Stomach (tissue), 8 donors: ENCODE measurements at regions not wholly inside any gene's neighbourhood (a gene's known extent, or its start where the extent isn't known, plus 50 kb on each side); places are given as distances from the start of the nearest gene placed in this dataset.

ENCODE experiments used
- DNase-seq, 2 donors: peaks; one replicate each; pipeline versions ENCODE4 v3.0.0 to v3.0.0-alpha.2; 2013 to 2019
- H3K27ac ChIP-seq, 5 donors: fragments of 200-600 bp in 4 of 5; sonication (generic) in 4 of 5; one replicate each; pipeline ENCODE4 v1.5.1; 2013 to 2019; ENCODE audit warnings: mild to moderate bottlenecking in 1 of 5, moderate library complexity in 1 of 5
- H3K27me3 ChIP-seq, 3 donors: fragments of 200-600 bp; sonication (generic); one replicate each; pipeline ENCODE4 v1.5.1; 2017 to 2019; ENCODE audit warnings: mixed run types in 1 of 3
- H3K36me3 ChIP-seq, 4 donors: fragments of 200-600 bp; sonication (generic); 1 replicate in 3 of 4; 2 replicates in 1 of 4; pipeline ENCODE4 v1.5.1; 2016 to 2019
- H3K4me1 ChIP-seq, 4 donors: fragments of 200-600 bp; sonication (generic); one replicate each; pipeline ENCODE4 v1.5.1; 2016 to 2019
- H3K4me3 ChIP-seq, 4 donors: fragments of 200-600 bp; sonication (generic) in 3 of 4; one replicate each; pipeline ENCODE4 v1.5.1; 2016 to 2019; ENCODE audit warnings: mild to moderate bottlenecking in 1 of 4
- H3K9me3 ChIP-seq, 4 donors: fragments of 200-600 bp; sonication (generic); one replicate each; pipeline ENCODE4 v1.5.1; 2016 to 2019
- EP300 ChIP-seq: sonication (generic); formaldehyde crosslinking; IDR thresholded peaks from one replicate; pipeline ENCODE4 v1.6.1; 2017; ENCODE audit warnings: antibody characterized with exemption
- POLR2A ChIP-seq, 4 donors: fragments of 450-650 bp; IDR thresholded peaks; one replicate each; pipeline ENCODE4 v1.6.1; 2016; ENCODE audit warnings: antibody characterized with exemption in 4 of 4, control low read depth in 2 of 4, mild to moderate bottlenecking in 1 of 4, moderate library complexity in 1 of 4
- POLR2AphosphoS5 ChIP-seq, 3 donors: sonication (generic); formaldehyde crosslinking; IDR thresholded peaks; one replicate each; pipeline ENCODE4 v1.6.1; 2016; ENCODE audit warnings: antibody characterized with exemption in 3 of 3
- WGBS, 5 donors: extraction: QIAGEN DNeasy Blood & Tissue Kit in 3 of 5; methylation state at CpG; one replicate each; pipeline versions ENCODE4 v1.1.5 to v1.1.7; 2013 to 2018; 5-methylcytosine and 5-hydroxymethylcytosine counted together
- intact Hi-C: fragments of 100-400 bp; cut with DNase I; formaldehyde crosslinking; loops from one replicate; pipeline ENCODE4 v1.15.1; 2023; ENCODE audit warnings: low total_unique reads
- TF ChIP-seq, protein P1 (sequence below), 7 experiments: fragments of 450-650 bp in 4 of 7; fragments of 200-600 bp in 3 of 7; sonication (generic) in 3 of 7; IDR thresholded peaks; one replicate each; pipeline ENCODE4 v1.5.1; 2016 to 2019; ENCODE audit warnings: antibody characterized with exemption in 7 of 7, control low read depth in 2 of 7, mild to moderate bottlenecking in 1 of 7
- donor health status: healthy with polysubstance abuse.
- donor health status: Bipolar disorder and iron deficiency.
- donor health status: healthy.

DNA sequence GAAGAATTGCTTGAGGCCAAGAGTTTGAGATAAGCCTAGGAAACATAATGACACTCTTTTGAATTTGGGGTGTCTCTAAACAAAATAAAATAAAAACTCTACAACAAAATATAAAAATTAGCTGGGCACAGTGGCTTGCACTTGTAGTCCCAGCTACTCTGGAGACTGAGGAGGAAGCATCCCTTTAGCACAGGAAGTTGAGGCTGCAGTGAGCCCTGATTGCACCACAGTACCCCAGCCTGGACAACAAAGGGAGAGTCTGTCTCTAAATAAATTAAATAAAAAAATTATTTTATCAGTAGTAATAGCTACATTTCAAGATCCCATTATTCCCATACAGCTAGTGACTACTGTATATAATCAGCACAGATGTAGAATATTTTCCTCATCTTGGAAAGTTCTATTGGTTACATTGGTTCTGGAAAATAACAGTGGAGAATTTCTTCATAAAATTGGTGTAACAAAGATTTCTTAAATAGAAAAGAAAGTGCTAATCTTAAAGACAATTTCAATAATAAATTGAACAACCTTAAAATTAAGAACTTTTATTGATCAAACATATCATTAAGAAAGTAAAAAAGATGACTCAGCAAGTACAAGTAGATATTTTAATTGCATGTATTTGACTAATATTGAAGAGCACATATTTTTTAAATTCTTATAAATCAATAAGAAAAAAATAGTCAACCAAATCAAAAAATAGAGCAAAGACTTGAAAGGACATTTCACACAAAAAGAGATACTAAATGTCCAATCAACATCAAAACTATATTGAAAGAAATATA, 90.4 kb upstream of the KYNU start:
- TF ChIP-seq POLR2AphosphoS5 (IDR thresholded peaks at IDR 0.05) (no peak), POLR2A (IDR thresholded peaks at IDR 0.05) (no peak), EP300 (no peak)
- TF ChIP-seq, protein P1, sequence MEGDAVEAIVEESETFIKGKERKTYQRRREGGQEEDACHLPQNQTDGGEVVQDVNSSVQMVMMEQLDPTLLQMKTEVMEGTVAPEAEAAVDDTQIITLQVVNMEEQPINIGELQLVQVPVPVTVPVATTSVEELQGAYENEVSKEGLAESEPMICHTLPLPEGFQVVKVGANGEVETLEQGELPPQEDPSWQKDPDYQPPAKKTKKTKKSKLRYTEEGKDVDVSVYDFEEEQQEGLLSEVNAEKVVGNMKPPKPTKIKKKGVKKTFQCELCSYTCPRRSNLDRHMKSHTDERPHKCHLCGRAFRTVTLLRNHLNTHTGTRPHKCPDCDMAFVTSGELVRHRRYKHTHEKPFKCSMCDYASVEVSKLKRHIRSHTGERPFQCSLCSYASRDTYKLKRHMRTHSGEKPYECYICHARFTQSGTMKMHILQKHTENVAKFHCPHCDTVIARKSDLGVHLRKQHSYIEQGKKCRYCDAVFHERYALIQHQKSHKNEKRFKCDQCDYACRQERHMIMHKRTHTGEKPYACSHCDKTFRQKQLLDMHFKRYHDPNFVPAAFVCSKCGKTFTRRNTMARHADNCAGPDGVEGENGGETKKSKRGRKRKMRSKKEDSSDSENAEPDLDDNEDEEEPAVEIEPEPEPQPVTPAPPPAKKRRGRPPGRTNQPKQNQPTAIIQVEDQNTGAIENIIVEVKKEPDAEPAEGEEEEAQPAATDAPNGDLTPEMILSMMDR (IDR thresholded peaks at IDR 0.05) = no peak
- Histone ChIP-seq H3K27me3 (no peaks in the 10 kb centered on the region), H3K9me3 (no peaks in the 10 kb centered on the region), H3K4me1 (no peaks in the 10 kb centered on the region), H3K4me3 (no peak overlapping the region), H3K27ac (no peak overlapping the region), H3K36me3 (no peaks in the 10 kb centered on the region)
- intact Hi-C loops = no loop called here
- no peak for DNase-seq

DNA sequence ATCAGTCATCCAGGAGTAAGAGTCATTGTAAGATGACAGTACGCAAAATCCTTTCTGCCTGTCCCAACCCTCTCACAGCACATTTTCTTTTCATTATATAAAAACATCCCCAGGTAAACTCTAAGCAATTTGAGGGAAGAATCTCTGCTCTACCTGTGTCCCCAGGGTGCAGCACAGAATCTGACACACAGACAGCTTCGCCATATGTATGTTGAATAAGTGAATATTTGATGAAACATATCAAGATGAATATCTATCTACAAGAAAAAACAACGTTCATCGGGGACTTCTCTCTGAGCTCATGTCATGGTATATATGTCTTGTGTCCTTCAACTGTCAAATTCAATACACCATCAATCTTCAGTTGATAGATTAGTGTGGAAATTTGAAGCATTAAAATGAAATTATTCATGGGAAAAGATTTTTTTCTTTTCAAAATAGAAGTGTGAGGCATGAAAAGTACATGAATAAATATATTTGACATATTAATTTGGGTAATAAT, 94.5 kb upstream of the KYNU start:
- intact Hi-C loops = no loop called here
- Histone ChIP-seq H3K27ac (no peak overlapping the region), H3K27me3 (no peaks in the 10 kb centered on the region), H3K36me3 (no peaks in the 10 kb centered on the region), H3K9me3 (no peaks in the 10 kb centered on the region), H3K4me1 (no peaks in the 10 kb centered on the region), H3K4me3 (no peak overlapping the region)
- TF ChIP-seq POLR2A (IDR thresholded peaks at IDR 0.05) (no peak), EP300 (no peak), POLR2AphosphoS5 (IDR thresholded peaks at IDR 0.05) (no peak)
- TF ChIP-seq, protein P1 (IDR thresholded peaks at IDR 0.05) = no peak
- DNase-seq = no peak
- WGBS, 5 donors = 81 to 84% (median 83%) methylated on average over 4 of the region's 4 CpGs

- Histone ChIP-seq H3K27me3 (no peaks in the 10 kb centered on the region), H3K9me3 (no peaks in the 10 kb centered on the region), H3K27ac (no peak overlapping the region), H3K36me3 (no peaks in the 10 kb centered on the region), H3K4me3 (no peak overlapping the region), H3K4me1 (no peaks in the 10 kb centered on the region)
- TF ChIP-seq POLR2AphosphoS5 (IDR thresholded peaks at IDR 0.05) (no peak), POLR2A (IDR thresholded peaks at IDR 0.05) (no peak), EP300 (no peak)
- TF ChIP-seq, protein P1 (IDR thresholded peaks at IDR 0.05) = no peak
- intact Hi-C loops = no loop called here
- 87 to 95% (median 91%) methylated on average over 2 of the region's 2 CpGs for WGBS, 5 donors
- no peak for DNase-seq
Observed at GRCh38 chr2:142781146-142781545, 96.3 kb upstream of the KYNU start.

- no peak overlapping the region for H3K27ac ChIP-seq
- TF ChIP-seq EP300 (no peak), POLR2A (IDR thresholded peaks at IDR 0.05) (no peak), POLR2AphosphoS5 (IDR thresholded peaks at IDR 0.05) (no peak)
- TF ChIP-seq, protein P1 (IDR thresholded peaks at IDR 0.05) = no peak
- H3K9me3 ChIP-seq = peaks cover 0 to 7% (median 0%) of the 10 kb centered on the region in 4 donors
- no peaks in the 10 kb centered on the region for H3K36me3 ChIP-seq
- intact Hi-C loops = no loop called here
- H3K4me3 ChIP-seq = no peak overlapping the region
- no peaks in the 10 kb centered on the region for H3K27me3 ChIP-seq
- no peak for DNase-seq
- WGBS, 5 donors = 37 to 62% (median 61%) methylated on average over 3 of the region's 3 CpGs
- H3K4me1 ChIP-seq = no peaks in the 10 kb centered on the region
Observed at GRCh38 chr2:142778289-142778688, 99.2 kb upstream of the KYNU start.
